Right lobe of liver (tissue), 6 donors: ENCODE measurements at regions not wholly inside any gene's neighbourhood (a gene's known extent, or its start where the extent isn't known, plus 50 kb on each side); places are given as distances from the start of the nearest gene placed in this dataset.

ENCODE experiments used
- ATAC-seq, 4 donors: fragments of 200-7000 bp; cut with Tn5 transposase; one replicate each; pipeline ENCODE4 v1.9.1; 2020; ENCODE audit warnings: mild to moderate bottlenecking in 4 of 4, moderate library complexity in 4 of 4
- DNase-seq, 3 donors: peaks; one replicate each; pipeline ENCODE4 v3.0.0-alpha.2; 2020
- H3K27ac ChIP-seq, 3 donors: fragments of 200-600 bp; one replicate each; pipeline ENCODE4 v1.8.0; 2022
- H3K27me3 ChIP-seq, 2 donors: fragments of 200-600 bp; one replicate each; pipeline ENCODE4 v1.8.0; 2022
- H3K36me3 ChIP-seq, 4 donors: fragments of 200-600 bp; sonication (generic) in 1 of 4; one replicate each; pipeline versions ENCODE4 v1.5.1 to v1.8.0; 2017 to 2022; ENCODE audit warnings: control low read depth in 1 of 4
- H3K4me1 ChIP-seq, 4 donors: fragments of 200-600 bp; sonication (generic) in 1 of 4; one replicate each; pipeline versions ENCODE4 v1.5.1 to v1.8.0; 2017 to 2022; ENCODE audit warnings: control low read depth in 1 of 4
- H3K4me3 ChIP-seq, 3 donors: fragments of 200-600 bp; one replicate each; pipeline ENCODE4 v1.8.0; 2022
- H3K9me3 ChIP-seq, 4 donors: fragments of 200-600 bp; sonication (generic) in 1 of 4; one replicate each; pipeline versions ENCODE4 v1.5.1 to v1.8.0; 2017 to 2022; ENCODE audit warnings: control low read depth in 1 of 4
- CTCF ChIP-seq, 4 donors: fragments of 200-600 bp in 3 of 4; fragments of 450-650 bp in 1 of 4; IDR thresholded peaks; one replicate each; pipeline versions ENCODE4 v1.5.1 to v1.8.0; 2016 to 2022; ENCODE audit warnings: antibody characterized with exemption in 4 of 4, mild to moderate bottlenecking in 2 of 4
- POLR2A ChIP-seq: fragments of 450-650 bp; IDR thresholded peaks from one replicate; pipeline ENCODE4 v1.6.1; 2017; ENCODE audit warnings: antibody characterized with exemption, mild to moderate bottlenecking
- WGBS: methylation state at CpG from one replicate; pipeline ENCODE4 v1.1.6; 2018; ENCODE audit warnings: low coverage, low lambda C conversion rate; ENCODE audit not compliant: insufficient coverage; ENCODE audit errors: missing lambda C conversion rate; 5-methylcytosine and 5-hydroxymethylcytosine counted together
- intact Hi-C, 2 donors: fragments of 100-400 bp; cut with DNase I; formaldehyde crosslinking; loops; one replicate each; pipeline versions ENCODE4 v1.11.2 to v1.14.1; 2022
- donor health status: DM: no; HTN: yes; CAD: no.
- donor health status: DM: no; HTN: no; CAD: no.
- donor health status: DM: no; HTN: no; CAD: no.
- donor health status: DM: no; HTN: yes; CAD: no.
- donor health status: DM: no; HTN: yes; CAD: no.

- WGBS: 0% methylated on average over 2 of the region's 2 CpGs
Observed at GRCh38 chrX:52261125-52261462, 76.4 kb downstream of the MAGED4 start.

DNA sequence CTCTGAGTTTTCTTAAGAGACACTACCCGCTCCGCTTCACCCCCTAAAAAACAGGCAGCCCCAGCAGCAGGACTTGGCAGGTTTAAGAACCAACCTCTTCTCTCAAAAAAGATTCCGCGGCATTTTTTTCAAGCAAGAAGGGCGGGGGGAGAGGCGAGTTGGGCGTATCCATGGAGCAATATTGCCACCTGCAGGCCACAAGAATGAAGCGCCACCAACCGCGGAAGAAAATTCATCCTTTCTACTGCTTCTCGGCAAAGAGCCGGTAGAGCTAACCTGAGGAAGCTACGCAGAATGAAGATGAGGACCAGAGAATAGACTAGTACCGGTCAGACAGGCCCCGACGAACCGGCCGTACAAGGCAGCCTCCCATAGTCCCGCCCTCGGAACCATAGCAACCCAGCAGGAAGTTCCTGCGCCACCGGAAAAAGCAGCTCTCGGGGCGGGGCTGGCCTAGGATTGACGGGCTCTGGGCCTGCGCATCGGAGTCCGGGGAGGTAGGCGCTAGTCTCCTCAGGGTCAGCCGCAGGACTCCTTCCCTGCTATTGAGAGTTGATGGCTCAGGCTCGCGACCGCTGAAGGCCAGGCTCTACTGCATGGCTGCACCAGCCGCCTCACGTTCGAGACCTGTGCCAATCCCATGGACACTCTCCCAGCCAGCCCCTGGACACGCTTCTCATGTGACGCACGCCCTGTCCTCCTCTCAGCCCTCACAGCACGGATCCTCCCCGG is 76.9 kb downstream of the MAGED4 start:
- Histone ChIP-seq H3K27ac (peak overlapping the region; percentile 65 to 80 (median 77)), H3K9me3 (no peaks in the 10 kb centered on the region), H3K4me3 (peak overlapping the region; percentile 55 to 69 (median 65)), H3K36me3 (no peaks in the 10 kb centered on the region), H3K4me1 (peaks cover 0 to 5% (median 0%) of the 10 kb centered on the region in 4 donors), H3K27me3 (no peaks in the 10 kb centered on the region)
- DNase-seq: peak; percentile 92 to 97 (median 97)
- ATAC-seq: peak; percentile 99
- TF ChIP-seq CTCF (IDR thresholded peaks at IDR 0.05): peak; percentile 96 to 100 (median 98)
- peak; percentile 53 for TF ChIP-seq POLR2A
- intact Hi-C loops: no loop called here
- 1% methylated on average over 17 of the region's 41 CpGs for WGBS

More at GRCh38 chrX:52261125-52261462, 76.4 kb downstream of the MAGED4 start:
- Histone ChIP-seq H3K27ac (peak overlapping the region in 2 of 3 donors; percentile 65 to 77), H3K4me1 (peaks cover 0 to 5% (median 0%) of the 10 kb centered on the region in 4 donors), H3K36me3 (no peaks in the 10 kb centered on the region), H3K9me3 (no peaks in the 10 kb centered on the region), H3K4me3 (peak overlapping the region; percentile 55 to 69 (median 65)), H3K27me3 (no peaks in the 10 kb centered on the region)
- no peak for DNase-seq
- intact Hi-C loops: no loop called here
- ATAC-seq: peak; percentile 2 to 7 (median 4)
- TF ChIP-seq POLR2A: no peak
- no peak for TF ChIP-seq CTCF (IDR thresholded peaks at IDR 0.05)

GRCh38 chrX:52262195-52262546 is 77.5 kb downstream of the MAGED4 start:
- Histone ChIP-seq H3K4me1 (peaks cover 0 to 5% (median 0%) of the 10 kb centered on the region in 4 donors), H3K27me3 (no peaks in the 10 kb centered on the region), H3K9me3 (no peaks in the 10 kb centered on the region), H3K4me3 (peak overlapping the region; percentile 55 to 69 (median 65)), H3K27ac (peak overlapping the region; percentile 65 to 80 (median 77)), H3K36me3 (no peaks in the 10 kb centered on the region)
- ATAC-seq (peak in 2 of 4 donors; percentile 5 to 6), DNase-seq (no peak)
- 35% methylated on average over 12 of the region's 19 CpGs for WGBS
- intact Hi-C loops: no loop called here
- no peak for TF ChIP-seq POLR2A
- TF ChIP-seq CTCF (IDR thresholded peaks at IDR 0.05): no peak

DNA sequence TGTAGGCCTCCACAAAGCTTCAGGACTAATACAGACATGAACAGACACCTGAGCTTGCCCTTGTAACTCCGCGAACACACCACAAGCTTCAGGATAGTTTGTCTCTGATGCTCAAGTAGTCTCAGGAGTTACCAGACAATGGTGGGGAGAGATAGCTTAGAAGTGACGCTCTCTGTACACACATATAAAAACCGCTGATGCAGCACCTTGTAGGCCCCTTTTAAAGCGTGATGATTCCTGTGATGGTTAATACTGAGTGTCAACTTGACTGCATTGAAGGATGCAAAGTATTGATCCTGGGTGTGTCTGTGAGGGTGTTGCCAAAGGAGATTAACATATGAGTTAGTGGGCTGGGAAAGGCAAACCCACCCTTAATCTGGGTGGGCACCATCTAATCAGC is 78.7 kb downstream of the MAGED4 start:
- no peak for DNase-seq
- Histone ChIP-seq H3K4me1 (peaks cover 0 to 5% (median 0%) of the 10 kb centered on the region in 4 donors), H3K27me3 (no peaks in the 10 kb centered on the region), H3K4me3 (no peak overlapping the region), H3K36me3 (no peaks in the 10 kb centered on the region), H3K27ac (no peak overlapping the region), H3K9me3 (no peaks in the 10 kb centered on the region)
- no peak for TF ChIP-seq POLR2A
- no peak for TF ChIP-seq CTCF (IDR thresholded peaks at IDR 0.05)
- no peak for ATAC-seq
- intact Hi-C loops: no loop called here
- WGBS: 84% methylated on average over 5 of the region's 5 CpGs
